ENCODE measurements at regions not wholly inside any gene's neighbourhood (a gene's known extent, or its start where the extent isn't known, plus 50 kb on each side); places are given as distances from the start of the nearest gene placed in this dataset.

GRCh38 chr4:187484186-187484585 is 511.4 kb upstream of the ZFP42 start:
- TF ChIP-seq BHLHE40 (IDR thresholded peaks at IDR 0.05; ENCODE audit: borderline replicate concordance) (no peak), NFRKB (IDR thresholded peaks at IDR 0.05) (no peak), FOXM1 (IDR thresholded peaks at IDR 0.05; ENCODE audit: borderline replicate concordance) (no peak), SP1 (IDR thresholded peaks at IDR 0.05) (no peak), L3MBTL2 (conservative IDR thresholded peaks at IDR 0.05) (no peak), ARNT (IDR thresholded peaks at IDR 0.05) (no peak), CTBP1 (IDR thresholded peaks at IDR 0.05; ENCODE audit: borderline replicate concordance) (no peak), ZNF384 (IDR thresholded peaks at IDR 0.05) (no peak), FOXK2 (IDR thresholded peaks at IDR 0.05) (no peak), SUZ12 (IDR thresholded peaks at IDR 0.05) (no peak), HDGF (IDR thresholded peaks at IDR 0.05; ENCODE audit: borderline replicate concordance) (no peak), FOXA1 (IDR thresholded peaks at IDR 0.05) (no peak)
- TF ChIP-seq, protein P1, sequence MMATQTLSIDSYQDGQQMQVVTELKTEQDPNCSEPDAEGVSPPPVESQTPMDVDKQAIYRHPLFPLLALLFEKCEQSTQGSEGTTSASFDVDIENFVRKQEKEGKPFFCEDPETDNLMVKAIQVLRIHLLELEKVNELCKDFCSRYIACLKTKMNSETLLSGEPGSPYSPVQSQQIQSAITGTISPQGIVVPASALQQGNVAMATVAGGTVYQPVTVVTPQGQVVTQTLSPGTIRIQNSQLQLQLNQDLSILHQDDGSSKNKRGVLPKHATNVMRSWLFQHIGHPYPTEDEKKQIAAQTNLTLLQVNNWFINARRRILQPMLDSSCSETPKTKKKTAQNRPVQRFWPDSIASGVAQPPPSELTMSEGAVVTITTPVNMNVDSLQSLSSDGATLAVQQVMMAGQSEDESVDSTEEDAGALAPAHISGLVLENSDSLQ (IDR thresholded peaks at IDR 0.05), result no peak
